Epidermal melanocyte (primary cell): ENCODE measurements at regions not wholly inside any gene's neighbourhood (a gene's known extent, or its start where the extent isn't known, plus 50 kb on each side); places are given as distances from the start of the nearest gene placed in this dataset.

Source experiments
- DNase-seq: peaks from one replicate; pipeline ENCODE4 v3.0.0; 2011; ENCODE audit warnings: low spot score; ENCODE audit not compliant: insufficient read length

- DNase-seq = no peak
Measured at GRCh38 chr3:28799084-28799483, 450.5 kb upstream of the AZI2 start.

- DNase-seq = no peak
Measured at GRCh38 chr3:28800203-28800602, 451.6 kb upstream of the AZI2 start.

GRCh38 chr3:28808068-28808467 lies 459.4 kb upstream of the AZI2 start:
- DNase-seq = no peak

GRCh38 chr3:28816017-28816416 lies 464.9 kb upstream of the RBMS3 start:
- DNase-seq = no peak

- no peak for DNase-seq
Measured at GRCh38 chr3:28824316-28824715, 456.6 kb upstream of the RBMS3 start.

GRCh38 chr3:28826840-28827239 lies 454.0 kb upstream of the RBMS3 start:
- no peak for DNase-seq

GRCh38 chr3:28835249-28835648 lies 445.6 kb upstream of the RBMS3 start:
- no peak for DNase-seq

- no peak for DNase-seq
Measured at GRCh38 chr3:28835751-28836150, 445.1 kb upstream of the RBMS3 start.

- DNase-seq = no peak
Measured at GRCh38 chr3:28836199-28836598, 444.7 kb upstream of the RBMS3 start.

GRCh38 chr3:28840976-28841376 lies 439.9 kb upstream of the RBMS3 start:
- no peak for DNase-seq

GRCh38 chr3:28841441-28841840 lies 439.4 kb upstream of the RBMS3 start:
- no peak for DNase-seq

GRCh38 chr3:28844298-28845005 lies 436.4 kb upstream of the RBMS3 start:
- no peak for DNase-seq

GRCh38 chr3:28845006-28845324 lies 435.9 kb upstream of the RBMS3 start:
- DNase-seq = no peak

GRCh38 chr3:28846971-28847478 lies 433.8 kb upstream of the RBMS3 start:
- DNase-seq = no peak

GRCh38 chr3:28847736-28848135 lies 433.1 kb upstream of the RBMS3 start:
- DNase-seq = no peak

- no peak for DNase-seq
Measured at GRCh38 chr3:28850186-28850585, 430.7 kb upstream of the RBMS3 start.

GRCh38 chr3:28853830-28854229 lies 427.0 kb upstream of the RBMS3 start:
- no peak for DNase-seq

- DNase-seq = no peak
Measured at GRCh38 chr3:28856796-28857195, 424.1 kb upstream of the RBMS3 start.

GRCh38 chr3:28859897-28860296 lies 421.0 kb upstream of the RBMS3 start:
- no peak for DNase-seq

- no peak for DNase-seq
Measured at GRCh38 chr3:28860307-28860706, 420.6 kb upstream of the RBMS3 start.

- DNase-seq = no peak
Measured at GRCh38 chr3:28863186-28863585, 417.7 kb upstream of the RBMS3 start.

- DNase-seq = no peak
Measured at GRCh38 chr3:28867836-28868235, 413.0 kb upstream of the RBMS3 start.

GRCh38 chr3:28868897-28869296 lies 412.0 kb upstream of the RBMS3 start:
- DNase-seq = no peak

GRCh38 chr3:28877912-28878311 lies 403.0 kb upstream of the RBMS3 start:
- no peak for DNase-seq
